GM12891 (cell line): ENCODE measurements at regions not wholly inside any gene's neighbourhood (a gene's known extent, or its start where the extent isn't known, plus 50 kb on each side); places are given as distances from the start of the nearest gene placed in this dataset.

ENCODE experiments used
- POLR2A ChIP-seq: IDR thresholded peaks from 2 replicates; pipeline ENCODE4 v1.6.1; 2011; ENCODE audit warnings: low read depth, low read length, control low read depth
- POLR2AphosphoS5 ChIP-seq: IDR thresholded peaks from 2 replicates; pipeline ENCODE4 v1.6.1; 2011; ENCODE audit warnings: low read depth, low read length, control low read depth
- POU2F2 ChIP-seq: IDR thresholded peaks from 2 replicates; pipeline ENCODE4 v1.6.1; 2011; ENCODE audit warnings: low read depth, mild to moderate bottlenecking, control low read depth, low read length, moderate library complexity
- SPI1 ChIP-seq: IDR thresholded peaks from 2 replicates; pipeline ENCODE4 v1.6.1; 2011; ENCODE audit warnings: low read depth, low read length, control low read depth
- TAF1 ChIP-seq: IDR thresholded peaks from 2 replicates; pipeline ENCODE4 v1.6.1; 2011; ENCODE audit warnings: low read depth, low read length, control low read depth

- no peak for TF ChIP-seq POLR2AphosphoS5
- no peak for TF ChIP-seq POLR2A
- no peak for TF ChIP-seq TAF1
- no peak for TF ChIP-seq POU2F2
- no peak for TF ChIP-seq SPI1
Observed at GRCh38 chr9:107086460-107086859, 196.6 kb upstream of the RAD23B start.
